ENCODE measurements at regions not wholly inside any gene's neighbourhood (a gene's known extent, or its start where the extent isn't known, plus 50 kb on each side); places are given as distances from the start of the nearest gene placed in this dataset.

- TF ChIP-seq TAF1 (IDR thresholded peaks at IDR 0.05; ENCODE audit: borderline replicate concordance, insufficient read depth, low read length) (no peak), POLR2AphosphoS5 (IDR thresholded peaks at IDR 0.05; ENCODE audit: low read depth, low read length) (no peak), SIN3A (IDR thresholded peaks at IDR 0.05; ENCODE audit: borderline replicate concordance, insufficient read depth, low read length) (no peak)
Measured at GRCh38 chr3:75938921-75939320, 153.6 kb upstream of the ZNF717 start.
